Activated CD8-positive, alpha-beta memory T cell treated with anti-CD3 and anti-CD28 coated beads for 48 hours (primary cell): ENCODE measurements at regions not wholly inside any gene's neighbourhood (a gene's known extent, or its start where the extent isn't known, plus 50 kb on each side); places are given as distances from the start of the nearest gene placed in this dataset.

Experiments used
- DNase-seq, 3 experiments: peaks; one replicate each; pipeline ENCODE4 v3.0.0-alpha.2; 2020; ENCODE audit warnings: low read depth in 2 of 3, low spot score in 2 of 3

- DNase-seq = no peak
Measured at GRCh38 chr9:84393266-84393950, 52.9 kb upstream of the SLC28A3 start.

- no peak for DNase-seq
Measured at GRCh38 chr9:84394036-84394435, 53.5 kb upstream of the SLC28A3 start.

- peak in 2 of 3 experiments; percentile 12 to 33 for DNase-seq
Measured at GRCh38 chr9:84397151-84397728, 56.7 kb upstream of the SLC28A3 start.

- DNase-seq = no peak
Measured at GRCh38 chr9:84397822-84398221, 57.3 kb upstream of the SLC28A3 start.

GRCh38 chr9:84402517-84402916, 62.0 kb upstream of the SLC28A3 start:
- DNase-seq = no peak

- DNase-seq = no peak
Measured at GRCh38 chr9:84403288-84403687, 62.7 kb upstream of the SLC28A3 start.

GRCh38 chr9:84404095-84404686, 63.6 kb upstream of the SLC28A3 start:
- DNase-seq = no peak

- no peak for DNase-seq
Measured at GRCh38 chr9:84405667-84406066, 65.1 kb upstream of the SLC28A3 start.

GRCh38 chr9:84408416-84408815, 67.9 kb upstream of the SLC28A3 start:
- no peak for DNase-seq

- no peak for DNase-seq
Measured at GRCh38 chr9:84411683-84412267, 71.2 kb upstream of the SLC28A3 start.

GRCh38 chr9:84412654-84413053, 72.1 kb upstream of the SLC28A3 start:
- no peak for DNase-seq

- DNase-seq = no peak
Measured at GRCh38 chr9:84413301-84413700, 72.7 kb upstream of the SLC28A3 start.

- DNase-seq = no peak
Measured at GRCh38 chr9:84419031-84419602, 78.6 kb upstream of the SLC28A3 start.

GRCh38 chr9:84424931-84425330, 84.4 kb upstream of the SLC28A3 start:
- no peak for DNase-seq

- no peak for DNase-seq
Measured at GRCh38 chr9:84432746-84433145, 92.2 kb upstream of the SLC28A3 start.

- no peak for DNase-seq
Measured at GRCh38 chr9:84435902-84436301, 95.3 kb upstream of the SLC28A3 start.

- DNase-seq = no peak
Measured at GRCh38 chr9:84436386-84437109, 96.0 kb upstream of the SLC28A3 start.

- DNase-seq = no peak
Measured at GRCh38 chr9:84438391-84438790, 97.8 kb upstream of the SLC28A3 start.

GRCh38 chr9:84439250-84439649, 98.7 kb upstream of the SLC28A3 start:
- no peak for DNase-seq

- DNase-seq = no peak
Measured at GRCh38 chr9:84442712-84443111, 102.2 kb upstream of the SLC28A3 start.

- DNase-seq = no peak
Measured at GRCh38 chr9:84445737-84446136, 105.2 kb upstream of the SLC28A3 start.
